Psoas muscle (tissue), 7 donors: ENCODE measurements at regions not wholly inside any gene's neighbourhood (a gene's known extent, or its start where the extent isn't known, plus 50 kb on each side); places are given as distances from the start of the nearest gene placed in this dataset.
A peak's percentile ranks its signal among the peaks of the same experiment; 100 is the strongest.

ENCODE experiments used
- ATAC-seq, 4 donors: fragments of 200-7000 bp; cut with Tn5 transposase; one replicate each; pipeline ENCODE4 v1.9.1; 2020; ENCODE audit warnings: moderate library complexity in 3 of 4, mild to moderate bottlenecking in 2 of 4
- DNase-seq, 2 donors: peaks; one replicate each; pipeline ENCODE4 v3.0.0-alpha.2; 2020
- H3K27ac ChIP-seq: fragments of 200-600 bp; one replicate; pipeline ENCODE4 v1.8.0; 2022
- H3K27me3 ChIP-seq, 3 donors: fragments of 200-600 bp in 1 of 3; one replicate each; pipeline versions ENCODE4 v1.6.1 to v1.8.0; 2013 to 2022; ENCODE audit warnings: low read length in 2 of 3, mild to moderate bottlenecking in 2 of 3, moderate library complexity in 1 of 3; ENCODE audit not compliant: insufficient read depth in 3 of 3
- H3K36me3 ChIP-seq, 2 donors: fragments of 200-600 bp in 1 of 2; one replicate each; pipeline versions ENCODE4 v1.6.1 to v1.8.0; 2013 to 2022; ENCODE audit warnings: low read depth in 1 of 2, mild to moderate bottlenecking in 1 of 2, moderate library complexity in 1 of 2; ENCODE audit not compliant: insufficient read depth in 1 of 2
- H3K4me1 ChIP-seq: fragments of 200-600 bp; one replicate; pipeline ENCODE4 v1.8.0; 2022
- H3K4me3 ChIP-seq: fragments of 200-600 bp; one replicate; pipeline ENCODE4 v1.8.0; 2022; ENCODE audit warnings: mild to moderate bottlenecking
- H3K9me3 ChIP-seq: fragments of 200-600 bp; one replicate; pipeline ENCODE4 v1.8.0; 2022
- CTCF ChIP-seq: fragments of 200-600 bp; IDR thresholded peaks from one replicate; pipeline ENCODE4 v1.8.0; 2022; ENCODE audit warnings: antibody characterized with exemption
- WGBS, 3 donors: extraction: QIAGEN DNeasy Blood & Tissue Kit; methylation state at CpG; one replicate each; pipeline versions ENCODE4 v1.1.6 to v1.1.7; 2013; 5-methylcytosine and 5-hydroxymethylcytosine counted together
- intact Hi-C, 2 donors: fragments of 100-400 bp; cut with DNase I; formaldehyde crosslinking; loops; one replicate each; pipeline versions ENCODE4 v1.11.0 to v1.14.2; 2022
- donor health status: healthy with polysubstance abuse.
- donor health status: DM: no; HTN: no; CAD: no; lungs with moderate emphysema.
- donor health status: Bipolar disorder and iron deficiency.
- donor health status: healthy.
- donor health status: DM: yes; HTN: yes; CAD: no.
- donor health status: DM: no; HTN: no; CAD: no.
- donor health status: DM: yes; HTN: yes; CAD: no.

- H3K9me3 ChIP-seq = no peaks in the 10 kb centered on the region
- intact Hi-C loops = no loop called here
- H3K4me1 ChIP-seq = no peaks in the 10 kb centered on the region
- no peaks in the 10 kb centered on the region for H3K36me3 ChIP-seq
- no peak overlapping the region for H3K27ac ChIP-seq
- H3K27me3 ChIP-seq = peaks cover 0 to 2% (median 0%) of the 10 kb centered on the region in 3 donors
- no peak for ATAC-seq
- DNase-seq = no peak
- no peak for TF ChIP-seq CTCF
- no peak overlapping the region for H3K4me3 ChIP-seq
Observed at GRCh38 chr6:100100776-100101175, 106.8 kb upstream of the MCHR2 start.

- intact Hi-C loops = loop anchor here in 1 of 2 donors (5.0 kb wide), 1 partner anchor 227 kb away; no protein-coding TSS in a partner anchor
- Histone ChIP-seq H3K4me1 (no peaks in the 10 kb centered on the region), H3K27ac (no peak overlapping the region), H3K27me3 (peaks cover 0 to 2% (median 0%) of the 10 kb centered on the region in 3 donors), H3K36me3 (no peaks in the 10 kb centered on the region), H3K9me3 (no peaks in the 10 kb centered on the region), H3K4me3 (no peak overlapping the region)
- WGBS, 3 donors = 25 to 40% (median 26%) methylated on average over 4 of the region's 4 CpGs
- peak; percentile 68 for TF ChIP-seq CTCF
- ATAC-seq = peak in 3 of 4 donors; percentile 44 to 84 (median 67)
- no peak for DNase-seq
Observed at GRCh38 chr6:100099189-100100074, 105.4 kb upstream of the MCHR2 start.

GRCh38 chr6:100096936-100097335, 102.9 kb upstream of the MCHR2 start:
- Histone ChIP-seq H3K4me3 (no peak overlapping the region), H3K36me3 (no peaks in the 10 kb centered on the region), H3K27me3 (no peaks in the 10 kb centered on the region), H3K27ac (no peak overlapping the region), H3K9me3 (no peaks in the 10 kb centered on the region), H3K4me1 (no peaks in the 10 kb centered on the region)
- DNase-seq (no peak), ATAC-seq (no peak)
- intact Hi-C loops = loop anchor here (2.0 to 5.0 kb wide), 3 partner anchors 94 to 228 kb away; no protein-coding TSS in a partner anchor
- TF ChIP-seq CTCF = no peak

GRCh38 chr6:100096341-100096740, 102.3 kb upstream of the MCHR2 start:
- ATAC-seq = no peak
- H3K4me3 ChIP-seq = no peak overlapping the region
- DNase-seq = no peak
- H3K27me3 ChIP-seq = no peaks in the 10 kb centered on the region
- 65 to 80% (median 68%) methylated on average over 2 of the region's 2 CpGs for WGBS, 3 donors
- H3K27ac ChIP-seq = no peak overlapping the region
- TF ChIP-seq CTCF = no peak
- H3K36me3 ChIP-seq = no peaks in the 10 kb centered on the region
- intact Hi-C loops = loop anchor here (2.0 to 5.0 kb wide), 3 partner anchors 94 to 228 kb away; no protein-coding TSS in a partner anchor
- H3K9me3 ChIP-seq = no peaks in the 10 kb centered on the region
- no peaks in the 10 kb centered on the region for H3K4me1 ChIP-seq
